ENCODE measurements at regions not wholly inside any gene's neighbourhood (a gene's known extent, or its start where the extent isn't known, plus 50 kb on each side); places are given as distances from the start of the nearest gene placed in this dataset.

GRCh38 chr4:189525304-189525703 is 415.4 kb upstream of the FRG1 start:
- TF ChIP-seq ZNF521 (tag by site-specific recombination; IDR thresholded peaks at IDR 0.05) (no peak), INSM2 (tag by site-specific recombination; IDR thresholded peaks at IDR 0.05) (no peak), ZNF292 (tag by site-specific recombination; IDR thresholded peaks at IDR 0.05; ENCODE audit: borderline replicate concordance, low read depth) (no peak), ZNF585B (tag by site-specific recombination; IDR thresholded peaks at IDR 0.05) (peak; percentile 77), ZNF791 (tag by site-specific recombination; IDR thresholded peaks at IDR 0.05) (no peak), SETDB1 (IDR thresholded peaks at IDR 0.05; ENCODE audit: insufficient read length, low read length) (peak; percentile 62), ZNF658 (tag by site-specific recombination; IDR thresholded peaks at IDR 0.05) (no peak), KLF7 (tag by site-specific recombination; IDR thresholded peaks at IDR 0.05; ENCODE audit: borderline replicate concordance) (no peak), ZNF561 (tag by site-specific recombination; IDR thresholded peaks at IDR 0.05; ENCODE audit: borderline replicate concordance) (no peak), ZNF335 (tag by site-specific recombination; conservative IDR thresholded peaks at IDR 0.05) (no peak), ZNF114 (tag by site-specific recombination; IDR thresholded peaks at IDR 0.05) (no peak)
- no peaks in the 10 kb centered on the region for H3K9me3 ChIP-seq (ENCODE audit: control insufficient read depth, insufficient read depth, low read depth, low read length)
- H3K4me1 ChIP-seq (ENCODE audit: control insufficient read depth, insufficient read depth, low read length) = no peaks in the 10 kb centered on the region
- no peak overlapping the region for H3K4me3 ChIP-seq (ENCODE audit: low read depth, low read length)
- no peak overlapping the region for H3K27ac ChIP-seq (ENCODE audit: extremely low read depth, low read depth, low read length)
- H3K36me3 ChIP-seq (ENCODE audit: control insufficient read depth in 2 of 2, insufficient read depth in 1 of 2, low read length in 2 of 2) = no peaks in the 10 kb centered on the region
- ChIA-PET POLR2A (no interaction called here), CTCF (no interaction called here)

GRCh38 chr4:189530848-189531247 is 409.8 kb upstream of the FRG1 start:
- TF ChIP-seq ZNF155 (tag by site-specific recombination; IDR thresholded peaks at IDR 0.05) (no peak), SCRT2 (tag by site-specific recombination; IDR thresholded peaks at IDR 0.05) (no peak), ZNF501 (tag by site-specific recombination; IDR thresholded peaks at IDR 0.05) (no peak), ZBTB11 (tag by site-specific recombination; conservative IDR thresholded peaks at IDR 0.05; ENCODE audit: low read depth) (no peak), ZNF707 (tag by site-specific recombination; IDR thresholded peaks at IDR 0.05) (no peak), ZNF175 (tag by site-specific recombination; IDR thresholded peaks at IDR 0.05) (no peak), ZNF23 (tag by site-specific recombination; IDR thresholded peaks at IDR 0.05; ENCODE audit: borderline replicate concordance) (no peak), ZBTB44 (tag by site-specific recombination; IDR thresholded peaks at IDR 0.05) (no peak), ZNF221 (tag by site-specific recombination; IDR thresholded peaks at IDR 0.05; ENCODE audit: borderline replicate concordance) (no peak), ZBTB21 (tag by site-specific recombination; IDR thresholded peaks at IDR 0.05) (no peak), MEIS1 (CRISPR knock-in tag; IDR thresholded peaks at IDR 0.05; ENCODE audit: borderline replicate concordance) (no peak), ZSCAN5A (tag by site-specific recombination; IDR thresholded peaks at IDR 0.05) (no peak), HOXD13 (CRISPR knock-in tag; IDR thresholded peaks at IDR 0.05; ENCODE audit: borderline replicate concordance) (no peak), ZNF214 (tag by site-specific recombination; IDR thresholded peaks at IDR 0.05; ENCODE audit: borderline replicate concordance) (no peak), ZEB2 (tag by site-specific recombination; IDR thresholded peaks at IDR 0.05) (no peak)
- no peak overlapping the region for H3K27ac ChIP-seq (ENCODE audit: extremely low read depth, low read depth, low read length)
- no peak overlapping the region for H3K4me3 ChIP-seq (ENCODE audit: low read depth, low read length)
- no peaks in the 10 kb centered on the region for H3K36me3 ChIP-seq (ENCODE audit: control insufficient read depth in 2 of 2, insufficient read depth in 1 of 2, low read length in 2 of 2)
- ChIA-PET POLR2A (no interaction called here), CTCF (no interaction called here)
- H3K9me3 ChIP-seq (ENCODE audit: control insufficient read depth, insufficient read depth, low read depth, low read length) = no peaks in the 10 kb centered on the region
- no peaks in the 10 kb centered on the region for H3K4me1 ChIP-seq (ENCODE audit: control insufficient read depth, insufficient read depth, low read length)
